ENCODE measurements at regions not wholly inside any gene's neighbourhood (a gene's known extent, or its start where the extent isn't known, plus 50 kb on each side); places are given as distances from the start of the nearest gene placed in this dataset.

DNA sequence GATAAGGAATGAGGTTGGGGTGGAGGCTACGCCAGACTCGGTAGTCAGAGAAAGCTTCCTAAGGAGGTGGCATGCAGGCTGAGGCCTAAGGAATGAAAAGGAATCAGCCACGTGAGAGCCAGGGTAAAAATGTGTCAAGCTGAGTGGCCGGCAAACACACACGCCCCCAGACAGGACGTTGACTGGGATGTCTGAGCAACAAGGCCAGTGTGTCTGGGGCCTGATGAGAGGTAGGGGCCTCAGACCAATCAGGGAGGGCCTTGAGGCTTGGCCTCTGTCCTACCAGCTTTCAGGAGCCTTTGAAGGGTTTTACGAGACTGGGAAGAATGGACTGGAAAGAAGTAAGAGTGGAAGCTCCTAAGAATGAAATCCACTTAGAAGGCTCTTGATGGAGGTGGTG, 61.0 kb upstream of the PHACTR2 start:
- Histone ChIP-seq H2AFZ (ENCODE audit: low read depth, low read length) (no peak overlapping the region), H3K27ac (ENCODE audit: insufficient read depth, low read depth, low read length) (no peak overlapping the region), H3K9me3 (replicated peaks; ENCODE audit: control insufficient read depth, insufficient read depth, low read length) (no peaks in the 10 kb centered on the region), H3K79me2 (ENCODE audit: control insufficient read depth, insufficient read depth, low read length) (no peaks in the 10 kb centered on the region), H3K9ac (replicated peaks; ENCODE audit: extremely low read depth, insufficient read depth, low read length) (no peak overlapping the region), H3K4me1 (ENCODE audit: control insufficient read depth, extremely low read depth, insufficient read depth, low read length) (no peaks in the 10 kb centered on the region), H3K9me1 (replicated peaks; ENCODE audit: control insufficient read depth, extremely low read depth, insufficient read depth, low read length) (no peaks in the 10 kb centered on the region), H3K4me3 (replicated peaks in 1 of 3; ENCODE audit: insufficient read depth in 1 of 3, low read depth in 1 of 3, low read length in 3 of 3) (no peak overlapping the region), H3K36me3 (ENCODE audit: control insufficient read depth in 2 of 2, extremely low read depth in 1 of 2, insufficient read depth in 2 of 2, low read length in 2 of 2) (no peaks in the 10 kb centered on the region), H4K20me1 (replicated peaks; ENCODE audit: control insufficient read depth, extremely low read depth, insufficient read depth, low read length) (no peaks in the 10 kb centered on the region), H3K4me2 (ENCODE audit: insufficient read depth, low read length) (no peak overlapping the region), H3K27me3 (ENCODE audit: control insufficient read depth in 2 of 2, insufficient read depth in 2 of 2, low read length in 2 of 2) (no peaks in the 10 kb centered on the region)
- BruUV-seq (replicated peaks): no TSS peak
- ChIA-PET CTCF (no interaction called here), POLR2A (no interaction called here)
- TF ChIP-seq, protein P1, sequence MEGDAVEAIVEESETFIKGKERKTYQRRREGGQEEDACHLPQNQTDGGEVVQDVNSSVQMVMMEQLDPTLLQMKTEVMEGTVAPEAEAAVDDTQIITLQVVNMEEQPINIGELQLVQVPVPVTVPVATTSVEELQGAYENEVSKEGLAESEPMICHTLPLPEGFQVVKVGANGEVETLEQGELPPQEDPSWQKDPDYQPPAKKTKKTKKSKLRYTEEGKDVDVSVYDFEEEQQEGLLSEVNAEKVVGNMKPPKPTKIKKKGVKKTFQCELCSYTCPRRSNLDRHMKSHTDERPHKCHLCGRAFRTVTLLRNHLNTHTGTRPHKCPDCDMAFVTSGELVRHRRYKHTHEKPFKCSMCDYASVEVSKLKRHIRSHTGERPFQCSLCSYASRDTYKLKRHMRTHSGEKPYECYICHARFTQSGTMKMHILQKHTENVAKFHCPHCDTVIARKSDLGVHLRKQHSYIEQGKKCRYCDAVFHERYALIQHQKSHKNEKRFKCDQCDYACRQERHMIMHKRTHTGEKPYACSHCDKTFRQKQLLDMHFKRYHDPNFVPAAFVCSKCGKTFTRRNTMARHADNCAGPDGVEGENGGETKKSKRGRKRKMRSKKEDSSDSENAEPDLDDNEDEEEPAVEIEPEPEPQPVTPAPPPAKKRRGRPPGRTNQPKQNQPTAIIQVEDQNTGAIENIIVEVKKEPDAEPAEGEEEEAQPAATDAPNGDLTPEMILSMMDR (IDR thresholded peaks at IDR 0.05; ENCODE audit: extremely low read depth in 1 of 2, insufficient read depth in 1 of 2, low read depth in 1 of 2, low read length in 2 of 2): no peak
- TF ChIP-seq GATA2 (IDR thresholded peaks at IDR 0.05; ENCODE audit: insufficient read depth, insufficient read length, low read depth, low read length): no peak
- DNase-seq (ENCODE audit: low read depth, low spot score): no peak
- dilution Hi-C loops (cut with MboI; ENCODE audit: extremely low pct_ligation_motif_present, low sequenced_read_pairs) (no loop called here), intact Hi-C loops (cut with micrococcal nuclease) (loop anchor here (5.0 kb wide), 1 partner anchor 36 kb away; no protein-coding TSS in a partner anchor)
- FAIRE-seq: no peak

DNA sequence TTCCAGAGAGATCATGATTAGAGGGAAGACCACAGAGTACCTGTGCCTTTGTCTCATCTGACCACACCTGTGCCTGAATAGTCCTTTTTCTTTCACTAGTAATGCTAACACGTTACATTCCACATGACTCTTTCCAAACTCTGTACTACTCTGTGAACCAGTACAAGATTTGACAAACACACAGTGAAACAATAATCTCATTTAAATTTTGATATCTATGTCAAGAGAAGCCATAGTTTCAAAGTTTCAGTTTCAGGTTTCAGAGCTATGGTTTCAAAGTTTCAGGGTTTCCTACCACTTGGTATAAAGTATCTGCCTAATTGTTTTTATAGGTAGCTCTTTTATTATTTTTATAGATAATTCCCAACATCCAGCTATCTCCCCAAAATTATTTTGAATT, 62.0 kb upstream of the PHACTR2 start:
- Histone ChIP-seq H3K36me3 (ENCODE audit: control insufficient read depth in 2 of 2, extremely low read depth in 1 of 2, insufficient read depth in 2 of 2, low read length in 2 of 2) (no peaks in the 10 kb centered on the region), H3K4me1 (ENCODE audit: control insufficient read depth, extremely low read depth, insufficient read depth, low read length) (no peaks in the 10 kb centered on the region), H3K27ac (ENCODE audit: insufficient read depth, low read depth, low read length) (no peak overlapping the region), H2AFZ (ENCODE audit: low read depth, low read length) (no peak overlapping the region), H3K79me2 (ENCODE audit: control insufficient read depth, insufficient read depth, low read length) (no peaks in the 10 kb centered on the region), H3K27me3 (ENCODE audit: control insufficient read depth in 2 of 2, insufficient read depth in 2 of 2, low read length in 2 of 2) (no peaks in the 10 kb centered on the region), H3K4me3 (replicated peaks in 1 of 3; ENCODE audit: insufficient read depth in 1 of 3, low read depth in 1 of 3, low read length in 3 of 3) (no peak overlapping the region), H4K20me1 (replicated peaks; ENCODE audit: control insufficient read depth, extremely low read depth, insufficient read depth, low read length) (no peaks in the 10 kb centered on the region), H3K4me2 (ENCODE audit: insufficient read depth, low read length) (no peak overlapping the region), H3K9ac (replicated peaks; ENCODE audit: extremely low read depth, insufficient read depth, low read length) (no peak overlapping the region), H3K9me3 (replicated peaks; ENCODE audit: control insufficient read depth, insufficient read depth, low read length) (no peaks in the 10 kb centered on the region), H3K9me1 (replicated peaks; ENCODE audit: control insufficient read depth, extremely low read depth, insufficient read depth, low read length) (no peaks in the 10 kb centered on the region)
- dilution Hi-C loops (cut with MboI; ENCODE audit: extremely low pct_ligation_motif_present, low sequenced_read_pairs): no loop called here
- ChIA-PET POLR2A (no interaction called here), CTCF (no interaction called here)
- TF ChIP-seq GATA2 (IDR thresholded peaks at IDR 0.05; ENCODE audit: insufficient read depth, insufficient read length, low read depth, low read length): no peak
- TF ChIP-seq JUN (IDR thresholded peaks at IDR 0.05; ENCODE audit: borderline replicate concordance, insufficient read depth, insufficient read length, low read depth): no peak
- TF ChIP-seq, protein P1 (IDR thresholded peaks at IDR 0.05; ENCODE audit: extremely low read depth in 1 of 2, insufficient read depth in 1 of 2, low read depth in 1 of 2, low read length in 2 of 2): no peak
- intact Hi-C loops (cut with micrococcal nuclease): loop anchor here (5.0 kb wide), 1 partner anchor 37 kb away; no protein-coding TSS in a partner anchor
- DNase-seq (ENCODE audit: low read depth, low spot score): no peak
- FAIRE-seq: no peak
- BruUV-seq (replicated peaks): no TSS peak

Data from endothelial cell of umbilical vein (primary cell).